GM18499 (cell line): ENCODE measurements at regions not wholly inside any gene's neighbourhood (a gene's known extent, or its start where the extent isn't known, plus 50 kb on each side); places are given as distances from the start of the nearest gene placed in this dataset.

Experiments
- ATAC-seq: cut with Tn5 transposase; IDR thresholded peaks from one replicate; pipeline ENCODE4 v1.9.1; 2021; ENCODE audit warnings: moderate number of reproducible peaks; ENCODE audit not compliant: insufficient read depth, unreplicated experiment

DNA sequence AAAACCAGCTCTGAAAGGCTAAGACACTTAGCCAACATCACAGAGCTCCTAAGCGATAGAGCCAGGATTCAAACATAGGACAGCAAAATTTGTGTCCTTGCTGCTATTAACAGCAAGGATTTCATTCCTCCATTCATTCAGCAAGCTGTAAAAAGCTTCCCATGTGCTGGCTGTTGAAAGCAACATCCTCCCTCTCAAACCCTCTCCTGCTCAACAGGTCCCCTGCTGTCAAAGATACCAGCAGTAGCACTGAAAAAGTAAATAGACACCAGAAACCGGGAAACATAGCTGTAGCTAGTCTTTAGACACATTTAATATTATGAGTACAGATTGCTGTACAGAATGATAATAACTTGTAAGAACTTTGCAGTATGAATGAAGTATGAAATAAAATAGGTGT is 52.6 kb upstream of the ADAMTSL1 start:
- no peak for ATAC-seq

DNA sequence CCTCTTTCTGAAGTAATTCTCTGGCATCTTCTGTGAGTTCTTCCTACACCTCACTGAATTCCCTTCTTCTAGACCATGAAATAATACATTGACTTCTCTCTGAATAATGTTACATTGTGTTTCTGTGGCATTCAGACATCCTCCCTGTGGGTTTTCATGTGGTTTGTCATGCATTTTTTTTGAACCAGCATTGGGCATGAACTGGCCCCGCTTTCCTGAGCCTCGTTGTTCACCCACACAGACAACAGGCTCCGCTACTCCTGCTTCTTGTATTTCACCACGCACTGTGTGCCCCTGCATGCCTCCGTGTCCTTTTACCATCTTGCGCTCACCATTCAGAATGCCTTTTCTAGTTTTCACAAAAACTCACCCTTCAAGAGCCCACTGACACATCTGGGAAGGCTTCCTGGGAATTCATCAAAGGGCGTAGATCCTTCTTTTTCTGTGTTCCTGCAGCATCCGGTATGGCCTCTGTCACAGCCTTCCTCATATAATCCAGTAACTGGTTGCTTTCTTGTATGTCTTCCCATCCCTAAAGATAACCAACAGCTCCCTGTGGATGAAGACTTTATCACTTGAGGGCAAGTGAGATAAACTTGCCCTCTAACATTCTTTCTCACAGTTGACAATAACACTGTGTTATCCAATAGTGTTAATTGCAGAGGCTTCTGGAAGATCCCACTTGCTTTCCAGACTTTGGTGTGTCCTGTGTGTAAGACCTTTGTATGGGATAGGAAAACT is 51.5 kb upstream of the ADAMTSL1 start:
- no peak for ATAC-seq

DNA sequence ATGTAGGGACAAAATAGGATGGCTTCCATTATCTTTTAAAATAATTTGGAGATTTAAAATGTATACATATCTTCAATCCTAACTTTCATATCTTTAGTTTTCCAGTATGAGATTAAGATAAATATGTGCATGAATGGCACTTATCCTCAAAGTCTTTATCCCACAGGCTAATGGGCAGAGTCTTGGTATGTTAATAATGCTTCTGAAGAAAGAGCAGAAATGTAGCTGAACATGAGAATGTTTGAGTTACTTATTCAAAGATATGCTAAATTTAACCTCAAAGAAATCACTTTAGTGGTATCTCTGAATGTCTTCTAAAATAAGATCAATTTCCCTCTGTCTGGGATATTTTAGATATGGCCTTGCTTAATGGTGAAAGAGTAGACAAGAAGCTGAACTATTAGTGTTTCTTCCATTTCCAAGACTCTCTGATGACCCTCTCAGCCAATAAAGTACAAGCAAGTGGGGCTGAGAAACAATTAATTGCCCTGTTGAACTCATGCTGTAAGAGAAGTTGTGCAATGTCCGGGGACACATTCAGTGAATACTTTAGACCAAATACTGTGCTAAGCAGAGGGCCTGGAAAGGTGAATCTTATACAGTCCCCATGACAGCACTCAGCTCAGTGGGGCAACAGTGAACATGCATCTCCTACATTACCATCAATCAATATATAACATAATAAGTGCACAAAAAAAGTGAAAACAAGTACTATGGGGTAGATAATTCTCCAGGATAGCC is 50.0 kb upstream of the ADAMTSL1 start:
- no peak for ATAC-seq
